Activated CD4-positive, alpha-beta T cell treated with anti-CD3 and anti-CD28 coated beads, Interleukin-2, Interleukin-6, amounts not matched to agents 100 ng/mL and 50 ng/mL, durations not matched to agents 16 hours and 8 hours (primary cell): ENCODE measurements at regions not wholly inside any gene's neighbourhood (a gene's known extent, or its start where the extent isn't known, plus 50 kb on each side); places are given as distances from the start of the nearest gene placed in this dataset.

ENCODE experiments used
- DNase-seq: peaks from one replicate; pipeline ENCODE4 v3.0.0-alpha.2; 2020

DNA sequence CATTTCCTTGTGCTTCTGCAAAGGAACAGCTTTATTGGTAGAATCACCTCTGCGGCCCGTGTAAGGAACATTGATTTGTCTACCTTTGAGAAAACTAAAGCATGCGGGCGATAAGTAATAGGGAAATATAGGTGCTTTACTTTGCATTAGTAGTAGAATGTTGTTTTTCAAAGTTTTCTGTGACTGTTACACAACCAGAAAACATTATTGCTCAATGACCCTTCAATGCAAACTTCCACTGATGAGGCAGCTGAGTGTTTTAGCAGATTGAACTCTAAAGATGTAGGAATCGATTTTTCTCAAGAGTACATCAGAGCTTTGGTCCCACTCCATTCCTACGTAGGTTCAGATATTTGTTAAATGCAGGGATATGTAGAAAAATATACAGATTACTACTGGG lies 427.8 kb downstream of the DNAJB9 start:
- DNase-seq, result no peak

DNA sequence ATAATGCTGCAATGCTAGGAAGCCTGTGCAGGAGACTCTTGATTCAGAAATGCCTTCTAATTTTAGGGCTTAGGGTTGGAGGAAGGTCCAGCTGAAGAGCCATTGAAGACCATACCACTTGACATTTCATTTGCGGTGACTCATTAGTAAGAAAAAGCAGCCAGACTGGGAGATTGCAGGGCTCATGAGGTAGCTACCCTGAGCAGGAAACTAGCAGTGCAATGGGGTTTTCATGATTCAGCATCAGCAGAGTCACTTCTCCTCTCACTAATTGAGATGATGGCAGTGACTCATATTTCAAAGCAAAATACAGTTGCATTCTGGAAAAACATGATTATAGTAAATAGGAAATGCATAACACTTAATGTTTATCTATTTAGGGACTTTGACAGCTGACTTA lies 434.1 kb downstream of the DNAJB9 start:
- DNase-seq, result no peak

DNA sequence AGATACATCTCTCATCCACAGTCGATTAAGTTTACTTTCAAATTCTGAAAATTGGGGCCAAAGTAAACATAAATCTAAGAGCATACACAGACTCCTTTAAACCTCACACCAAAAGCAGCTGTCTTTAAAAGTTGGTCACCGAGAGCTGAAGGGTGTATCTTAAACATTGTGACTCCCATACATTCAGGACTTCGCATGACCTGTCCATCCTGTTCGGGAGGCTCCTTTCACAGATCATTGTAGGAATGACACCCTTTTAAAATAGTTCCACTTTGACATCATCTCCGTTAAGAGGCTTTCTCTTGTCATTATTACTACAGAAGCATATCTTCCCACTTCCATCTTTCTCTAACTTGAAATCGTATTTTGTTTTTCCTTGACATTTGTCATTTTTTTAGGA lies 440.0 kb downstream of the DNAJB9 start:
- no peak for DNase-seq

DNA sequence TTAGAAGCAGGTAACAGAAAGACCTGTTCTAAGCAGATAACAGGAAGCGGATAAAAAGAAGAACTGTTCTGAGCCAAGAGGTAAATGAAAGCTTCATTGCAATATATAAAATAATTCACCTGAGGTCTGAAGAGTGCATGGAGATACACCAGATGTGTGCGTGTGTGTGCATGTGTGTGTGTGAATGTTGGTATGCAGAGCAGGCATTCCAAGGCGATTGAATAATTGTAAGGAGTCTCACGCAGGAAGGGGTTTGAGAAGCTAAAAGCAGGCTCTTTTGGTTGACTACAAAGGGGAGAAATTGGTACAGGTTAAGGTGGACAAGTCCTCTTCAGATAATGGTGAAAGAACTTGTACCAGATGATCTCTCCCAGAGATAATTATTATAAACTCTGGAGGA lies 450.6 kb downstream of the DNAJB9 start:
- no peak for DNase-seq

DNA sequence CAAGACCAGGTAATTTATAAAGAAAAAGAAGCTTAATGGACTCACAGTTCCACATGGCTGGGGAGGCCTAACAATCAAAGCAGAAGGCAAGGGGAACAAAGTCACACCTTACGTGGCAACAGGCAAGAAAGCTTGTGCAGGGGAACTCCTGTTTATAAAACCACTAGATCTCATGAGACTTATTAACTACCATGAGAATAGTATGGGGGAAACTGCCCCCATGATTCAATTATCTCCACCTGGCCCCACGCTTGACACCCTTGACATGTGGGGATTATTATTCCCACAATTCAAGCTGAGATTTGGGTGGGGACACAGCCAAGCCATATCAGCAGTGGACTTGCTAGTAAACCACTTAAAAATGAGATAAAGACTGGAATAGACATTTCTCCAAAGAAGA lies 451.7 kb downstream of the DNAJB9 start:
- DNase-seq, result no peak

DNA sequence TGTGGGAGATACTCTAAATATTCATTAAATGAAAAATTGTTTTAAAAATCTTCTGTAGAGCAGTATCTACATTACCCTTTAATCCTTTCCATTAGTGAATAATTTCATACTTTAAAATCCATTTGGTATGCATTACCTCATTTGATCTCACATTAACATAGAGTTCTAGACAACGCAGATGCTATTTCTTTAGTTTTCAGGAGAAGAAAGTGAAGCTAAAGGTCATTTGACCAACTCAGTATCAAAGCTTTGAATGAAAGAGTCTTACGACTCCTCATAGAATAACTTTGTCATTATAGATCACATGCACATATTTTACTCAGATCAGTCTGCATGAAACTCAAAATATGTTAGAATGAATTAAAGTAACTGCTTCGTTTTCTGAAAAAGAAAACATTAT lies 460.2 kb downstream of the DNAJB9 start:
- no peak for DNase-seq

DNA sequence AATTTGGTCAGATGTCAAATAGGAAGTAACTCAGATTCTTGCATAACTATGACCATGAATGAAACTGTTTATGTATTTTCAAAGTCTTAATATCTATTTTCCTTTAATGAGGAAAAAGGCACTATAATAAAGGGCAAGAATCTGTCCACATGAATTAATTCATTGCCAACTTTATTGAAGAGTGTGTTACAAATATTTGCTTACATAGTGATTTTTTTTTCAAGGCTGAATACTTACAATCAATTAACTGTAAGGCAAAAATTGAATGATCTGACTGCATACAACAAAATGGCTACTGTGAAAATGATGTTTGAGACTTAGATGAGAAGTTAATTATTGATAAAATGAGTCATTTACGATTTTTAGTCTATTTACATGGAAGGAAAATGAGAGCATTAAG lies 475.0 kb downstream of the DNAJB9 start:
- no peak for DNase-seq

DNA sequence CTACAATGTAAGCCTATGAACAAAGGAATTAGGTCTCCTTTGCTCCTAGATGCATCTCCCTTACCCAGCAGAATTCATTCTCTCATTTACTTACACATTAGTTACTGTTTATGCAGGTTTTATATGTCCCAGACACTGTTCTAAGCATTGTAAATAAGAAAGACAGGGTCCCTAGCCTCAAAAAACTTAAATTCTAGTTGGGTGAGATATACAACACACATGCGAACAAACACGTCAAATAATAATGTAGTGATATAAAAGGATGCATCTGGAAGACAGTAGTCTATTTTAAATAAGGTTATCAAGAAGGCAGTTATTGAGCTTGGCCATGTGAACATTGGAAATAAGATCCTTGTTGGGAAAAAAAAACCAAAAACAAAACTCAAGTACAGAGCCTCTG lies 479.7 kb downstream of the DNAJB9 start:
- DNase-seq, result no peak

DNA sequence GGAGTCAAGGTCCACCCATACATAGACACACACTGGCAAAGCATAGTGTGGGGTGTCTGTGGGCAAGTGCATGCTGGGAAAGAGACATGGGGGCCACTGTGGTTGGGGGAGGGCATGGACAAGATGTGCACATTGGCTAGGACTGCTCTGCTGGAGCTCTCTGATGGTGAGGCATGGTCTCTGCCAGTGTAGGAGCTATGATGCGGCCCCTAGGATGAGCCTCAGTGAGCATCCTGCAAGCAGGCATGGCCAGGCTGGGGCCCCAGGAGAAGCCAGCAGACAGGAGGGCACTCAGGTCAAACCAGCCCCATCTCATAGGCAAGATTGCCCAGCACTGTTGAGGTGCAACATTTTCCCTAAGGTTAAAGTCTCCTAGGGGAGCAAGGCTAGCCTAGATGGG lies 489.4 kb downstream of the DNAJB9 start:
- DNase-seq, result no peak

DNA sequence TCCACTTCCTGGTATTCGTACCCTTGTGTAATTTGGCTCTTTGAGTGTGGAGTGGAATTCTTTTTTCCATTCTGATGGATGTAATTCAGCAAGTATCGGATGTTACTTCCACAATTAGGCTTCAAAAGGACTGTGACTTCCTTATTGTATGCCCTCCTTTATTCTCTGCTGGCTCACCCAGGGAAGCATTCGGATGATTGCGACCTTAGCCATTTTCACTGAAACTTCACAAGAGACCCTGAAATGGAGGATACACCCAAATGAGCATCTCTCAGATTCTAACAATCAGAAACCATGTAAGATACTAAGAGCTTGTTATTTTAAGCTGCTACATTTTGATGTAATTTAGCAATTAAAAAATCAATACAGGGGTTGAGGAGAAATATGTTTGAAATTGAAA lies 493.1 kb downstream of the DNAJB9 start:
- DNase-seq, result no peak

DNA sequence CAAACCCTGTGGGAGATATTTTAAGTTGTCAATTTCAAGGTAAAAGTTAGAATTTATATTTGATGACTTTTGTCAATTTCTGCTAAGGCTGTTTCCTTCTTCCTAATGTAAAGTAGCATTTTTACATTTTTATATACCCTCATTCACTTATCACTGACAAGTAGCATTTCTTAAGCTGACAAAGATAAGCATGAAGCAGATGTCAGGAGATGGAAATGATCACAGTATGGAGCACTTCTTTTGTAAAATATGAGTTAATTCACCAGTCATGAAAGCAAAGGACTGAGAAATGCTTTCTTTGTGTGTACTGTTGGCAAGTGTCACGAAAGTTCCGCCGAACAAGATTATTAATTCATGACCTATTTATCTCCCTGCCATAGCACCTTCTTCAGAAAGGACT lies 503.9 kb downstream of the DNAJB9 start:
- DNase-seq, result no peak

DNA sequence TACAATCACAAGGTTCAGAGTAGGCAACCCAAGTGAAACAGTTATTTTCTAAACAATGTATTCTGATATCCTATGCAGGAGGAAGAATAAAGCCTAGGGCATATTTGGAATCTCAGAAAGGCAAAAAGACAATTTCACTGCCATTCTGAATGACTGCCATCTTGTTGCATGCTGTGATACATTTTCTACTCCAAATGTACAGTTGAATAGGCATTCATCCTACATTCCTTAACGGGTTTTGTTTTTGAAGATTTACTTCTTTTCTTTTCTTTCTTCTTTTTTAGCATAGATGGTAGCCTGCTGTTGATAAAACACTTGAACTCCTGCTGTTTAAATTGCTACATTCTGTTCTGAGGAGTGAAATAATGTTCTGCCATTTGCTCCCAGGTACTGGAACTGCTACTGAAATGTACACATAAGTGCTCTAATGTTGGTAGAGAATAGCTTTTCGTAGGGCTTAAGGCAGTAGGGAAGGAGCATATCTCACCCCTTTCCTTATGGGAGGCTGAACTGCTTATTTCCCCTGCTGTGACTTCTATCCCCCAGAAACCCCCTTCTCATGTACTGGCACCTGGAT lies 506.8 kb downstream of the DNAJB9 start:
- DNase-seq, result no peak

DNA sequence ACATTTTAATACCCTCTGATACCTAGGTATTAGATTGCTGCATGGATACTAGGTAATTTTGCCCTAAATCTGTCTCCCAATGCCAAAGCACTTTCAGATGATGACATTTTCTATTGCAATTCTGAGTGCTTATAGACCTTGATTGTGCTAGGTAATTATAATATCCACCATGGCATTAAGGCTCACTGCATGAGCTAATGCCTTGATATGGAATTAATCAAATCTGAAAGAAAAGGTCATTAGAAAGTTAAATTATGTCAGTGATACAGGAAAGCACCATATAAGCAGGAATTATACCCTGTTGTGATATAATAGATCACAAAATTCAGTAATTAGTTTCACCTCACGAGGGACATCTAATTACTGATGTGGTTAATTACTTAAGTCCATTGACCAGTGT lies 521.4 kb downstream of the DNAJB9 start:
- DNase-seq, result no peak

DNA sequence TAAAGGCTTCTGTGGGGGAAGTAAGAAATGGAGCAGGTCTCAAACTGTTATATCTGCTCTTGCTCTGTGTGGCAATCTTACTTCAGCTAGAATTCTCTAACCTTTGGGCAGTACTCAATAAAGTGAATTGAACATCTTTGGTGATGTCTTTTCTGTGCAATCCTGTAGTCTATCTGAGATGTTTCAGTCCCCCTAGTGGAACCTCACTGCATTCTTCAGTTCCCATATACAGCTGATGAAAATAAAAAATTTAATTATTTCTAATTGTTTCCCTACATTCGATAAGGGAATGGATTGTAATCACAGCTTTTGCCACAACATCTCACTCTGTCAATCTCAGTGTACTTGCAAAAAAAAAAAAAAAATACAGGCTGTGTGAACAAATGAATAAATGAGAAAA lies 522.6 kb downstream of the DNAJB9 start:
- no peak for DNase-seq

DNA sequence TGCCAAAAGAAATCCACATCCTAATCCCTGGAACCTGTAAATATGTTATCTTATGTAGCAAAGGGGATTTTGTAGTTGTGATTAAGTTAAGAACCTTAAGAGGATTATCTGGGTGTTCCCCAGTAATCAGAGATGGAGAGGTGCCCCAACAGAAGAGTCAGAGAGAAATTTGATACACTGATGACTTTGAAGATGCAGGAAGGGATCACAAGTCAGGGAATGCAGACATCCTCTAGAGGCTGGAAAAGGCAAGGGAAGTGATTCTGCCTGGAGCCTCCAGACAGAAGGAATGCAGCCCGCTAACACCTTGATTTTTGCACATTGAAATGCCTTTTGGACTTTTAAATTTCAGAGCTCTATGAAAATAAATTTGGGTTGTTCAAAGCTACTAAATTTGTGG lies 531.7 kb downstream of the DNAJB9 start:
- no peak for DNase-seq

DNA sequence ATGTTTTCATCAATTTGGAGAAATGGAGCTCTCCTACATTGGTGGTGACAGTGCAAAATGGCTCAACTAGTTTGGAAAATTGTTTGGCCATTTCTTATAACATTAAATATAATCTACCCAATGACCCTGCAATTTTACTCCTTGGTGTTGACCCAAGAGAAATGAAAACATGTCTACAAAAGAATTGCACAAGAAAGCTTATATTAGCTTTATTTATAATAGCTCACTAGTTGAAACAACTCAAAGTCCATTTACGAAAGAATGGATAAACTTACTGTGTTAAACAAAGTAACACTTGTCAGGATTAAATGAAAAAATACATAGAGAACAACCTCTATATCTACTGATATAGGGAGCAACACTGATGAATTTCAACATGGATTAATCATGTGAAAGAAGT lies 539.9 kb downstream of the DNAJB9 start:
- no peak for DNase-seq

DNA sequence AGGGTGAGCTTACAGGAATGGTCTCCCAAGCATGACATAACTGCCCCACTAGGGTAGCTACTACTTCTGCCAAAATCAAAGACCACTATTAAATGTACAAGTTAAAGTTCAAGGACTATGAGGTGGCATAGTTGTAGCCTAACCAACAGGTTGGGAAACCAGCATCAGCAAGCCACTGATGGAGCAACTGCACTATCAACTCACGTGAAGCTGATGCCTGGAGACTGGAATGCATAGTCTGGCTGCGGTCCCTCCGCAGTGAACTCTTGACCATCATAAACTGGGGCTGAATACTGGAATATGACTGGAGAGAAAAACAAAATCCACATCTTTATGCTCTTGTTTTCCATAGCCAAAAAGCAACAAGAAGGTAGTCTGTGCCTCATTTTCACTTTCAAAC lies 541.4 kb downstream of the DNAJB9 start:
- no peak for DNase-seq

DNA sequence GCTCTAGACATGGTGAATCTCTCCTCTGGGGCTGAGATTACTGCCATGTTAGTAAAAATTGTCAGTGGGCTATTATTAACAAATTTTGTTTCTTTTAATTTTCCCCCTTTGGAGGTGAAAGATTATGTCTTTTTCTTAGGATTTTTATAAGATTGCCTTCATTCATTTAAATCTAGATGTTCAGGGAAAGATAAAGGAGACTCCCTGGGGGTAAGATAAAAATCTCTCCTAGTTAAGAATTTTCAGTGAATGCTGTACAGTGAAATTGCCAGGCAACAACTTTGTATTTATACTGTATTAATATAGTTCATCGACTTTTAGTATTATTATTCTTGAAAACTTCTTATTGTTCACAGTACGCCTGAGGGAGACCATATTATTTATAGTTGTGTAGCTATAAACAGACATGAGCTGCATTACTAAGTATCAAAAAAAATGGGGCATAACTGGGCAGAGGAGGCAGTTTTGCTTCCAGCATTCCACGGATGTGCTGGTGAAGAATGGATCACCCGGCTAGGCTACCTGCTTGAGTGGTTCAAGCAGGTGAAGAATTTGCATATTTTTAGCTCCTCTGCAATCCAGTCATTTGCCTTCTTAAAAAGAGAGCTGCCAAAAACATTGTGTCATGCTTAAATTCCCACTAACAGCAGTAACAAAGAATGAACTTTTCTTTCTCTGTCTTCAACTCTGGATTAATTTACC lies 552.1 kb downstream of the DNAJB9 start:
- no peak for DNase-seq

DNA sequence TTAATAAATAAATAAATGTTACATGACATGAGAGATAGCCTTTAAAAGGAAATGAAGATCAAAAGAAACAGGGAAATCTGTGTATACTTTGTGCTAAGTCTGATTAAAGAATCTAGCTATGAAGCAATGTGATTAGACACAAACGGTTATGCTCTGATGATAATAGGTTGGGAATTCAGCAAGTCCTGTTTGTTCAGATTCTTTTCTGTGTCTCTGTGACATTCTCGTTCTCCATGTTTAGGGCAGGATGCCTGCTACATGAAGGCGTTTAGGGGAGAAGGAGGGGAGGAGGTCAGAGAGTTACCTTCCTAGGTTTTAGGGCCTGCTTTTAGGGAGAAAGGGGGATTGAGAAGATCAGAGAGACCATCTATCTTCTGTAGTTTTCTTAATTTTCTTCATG lies 555.3 kb downstream of the DNAJB9 start:
- DNase-seq, result no peak

DNA sequence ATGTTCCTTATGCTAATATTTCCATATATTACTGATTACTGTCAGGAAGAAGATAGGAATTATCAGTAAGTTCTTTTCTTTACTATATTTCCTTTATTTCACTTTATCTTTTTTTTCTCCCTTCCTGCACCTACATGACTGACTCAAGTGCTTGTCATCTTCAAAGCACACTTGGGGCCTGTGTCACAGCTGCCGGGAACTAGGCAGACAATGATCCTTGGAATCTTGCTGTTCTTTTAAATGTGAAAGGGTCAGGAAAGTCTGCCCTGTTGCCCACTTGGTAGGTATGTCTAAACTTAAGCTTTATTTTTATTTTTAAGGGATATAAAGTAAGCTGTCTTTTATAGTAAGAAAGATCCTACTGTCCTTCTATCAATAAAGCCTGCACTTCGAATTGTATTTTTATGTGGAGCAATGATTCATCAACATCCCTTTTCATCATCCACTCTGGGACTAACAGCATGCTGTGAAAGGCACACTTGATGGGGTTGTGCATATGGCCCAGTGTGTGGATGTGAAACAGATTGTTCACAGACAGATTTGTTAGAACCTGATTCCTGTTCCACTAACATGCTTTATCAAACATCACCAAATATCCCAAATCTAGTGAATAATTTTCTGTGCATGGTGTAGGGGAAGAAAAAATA lies 556.9 kb downstream of the DNAJB9 start:
- DNase-seq, result no peak

DNA sequence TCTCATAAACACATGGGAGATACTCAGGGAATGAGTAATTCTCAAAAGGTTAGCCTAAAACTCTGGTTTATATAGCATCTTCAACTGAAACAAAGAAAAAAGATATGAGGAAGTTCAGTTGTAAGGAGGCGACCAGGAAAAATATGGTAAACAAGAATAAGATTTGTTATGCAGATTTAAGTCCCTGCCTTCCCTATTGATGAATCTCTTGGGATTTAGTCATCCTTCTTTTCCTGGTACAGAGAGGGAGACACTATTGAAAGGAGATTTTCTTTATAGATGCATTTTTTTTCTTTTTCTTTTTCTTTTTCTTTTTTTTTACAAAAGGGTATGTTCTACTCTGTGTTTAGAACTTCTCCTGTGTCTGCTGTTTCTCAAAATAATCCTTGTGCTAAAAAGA lies 557.5 kb downstream of the DNAJB9 start:
- no peak for DNase-seq

DNA sequence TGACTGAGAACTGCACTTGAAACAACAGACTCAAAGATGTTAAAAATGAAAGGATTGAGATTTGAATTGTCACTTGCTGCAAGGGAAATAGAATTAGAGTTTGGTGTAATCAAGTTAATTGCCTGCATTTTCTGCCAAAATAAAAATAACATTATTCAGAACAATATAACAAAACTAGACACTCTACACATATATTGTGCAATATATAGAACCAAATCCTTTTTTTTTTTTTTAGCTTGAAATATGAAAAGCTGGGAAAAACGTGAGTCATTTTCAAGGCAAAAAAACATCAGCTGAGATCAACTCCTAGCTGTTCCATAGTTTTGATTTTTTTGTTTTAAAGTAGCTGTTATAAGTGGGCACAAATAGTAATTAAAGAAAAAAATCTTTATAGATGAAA lies 561.5 kb downstream of the DNAJB9 start:
- DNase-seq, result no peak

DNA sequence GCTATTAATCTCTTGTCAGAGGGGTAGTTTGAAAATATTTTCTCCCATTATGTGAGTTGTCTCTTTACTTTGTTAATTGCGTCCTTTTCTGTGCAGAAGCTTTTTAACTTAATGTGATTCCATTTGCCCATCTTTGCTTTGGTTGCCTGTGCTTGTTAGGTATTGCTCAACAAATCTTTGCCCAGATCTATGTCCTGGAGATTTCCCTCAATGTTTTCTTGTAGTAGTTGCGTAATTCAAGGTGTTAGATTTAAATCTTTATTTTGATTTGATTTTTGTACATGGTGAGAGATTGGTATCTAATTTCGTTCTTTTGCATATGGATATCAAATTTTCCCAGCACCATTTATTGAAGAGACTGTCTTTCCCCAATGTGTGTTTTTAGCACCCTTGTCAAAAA lies 567.2 kb downstream of the DNAJB9 start:
- no peak for DNase-seq

DNA sequence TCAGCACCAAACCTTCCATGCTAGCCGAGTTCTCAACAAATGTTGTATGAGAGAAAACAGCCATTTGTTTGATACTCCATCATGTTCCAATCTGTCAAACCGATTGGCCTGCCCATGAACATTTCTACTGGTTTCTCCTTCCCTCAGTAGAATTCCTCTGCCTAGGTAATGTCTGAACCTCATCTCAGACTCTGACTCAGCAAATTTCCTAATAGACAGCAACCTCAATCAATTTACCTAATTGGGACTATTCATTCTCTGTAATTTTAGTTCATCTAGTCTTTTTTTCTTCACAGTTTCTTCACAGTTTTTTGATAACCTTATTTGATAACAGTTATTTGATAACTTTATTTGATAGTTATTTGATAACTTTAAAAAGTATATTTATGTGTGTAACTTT lies 585.1 kb downstream of the DNAJB9 start:
- no peak for DNase-seq

DNA sequence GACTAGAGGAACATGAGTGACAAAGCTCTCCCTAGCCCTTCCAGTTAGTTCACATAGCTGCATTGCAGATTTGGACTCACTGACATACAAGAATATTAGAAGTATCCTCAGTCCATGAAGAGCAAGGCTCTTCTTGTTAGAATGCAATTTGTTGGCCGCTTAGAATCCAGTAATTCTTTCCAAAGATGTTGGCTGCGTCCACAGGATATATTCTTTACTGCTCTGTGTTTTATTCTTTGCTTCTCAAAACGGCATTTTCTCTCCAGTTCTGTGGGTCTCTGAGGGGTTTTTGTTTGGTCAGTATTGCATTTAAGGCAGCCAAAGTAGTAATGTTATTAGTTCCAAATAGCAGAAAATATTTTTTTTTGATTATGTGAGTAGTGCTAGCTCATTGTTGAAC lies 588.6 kb downstream of the DNAJB9 start:
- DNase-seq, result no peak
